Activated B cell treated with CpG ODN at 0.5 μM for 24 hours (primary cell): ENCODE measurements at regions not wholly inside any gene's neighbourhood (a gene's known extent, or its start where the extent isn't known, plus 50 kb on each side); places are given as distances from the start of the nearest gene placed in this dataset.

Experiments
- ATAC-seq: fragments of 200-7000 bp; cut with Tn5 transposase; one replicate; pipeline ENCODE4 v1.10.0; 2021; ENCODE audit warnings: low read depth, mild to moderate bottlenecking, moderate library complexity
- CTCF ChIA-PET: fragments of 350-600 bp; sonication (Branson Sonifier 250); formaldehyde crosslinking; loops from one replicate; lab custom pipeline; 2021; ENCODE audit warnings: antibody characterized with exemption; lab: Charles Lee
- POLR2A ChIA-PET: fragments of 350-600 bp; sonication (Branson Sonifier 250); formaldehyde crosslinking; loops from one replicate; lab custom pipeline; 2021; ENCODE audit warnings: antibody characterized with exemption; lab: Charles Lee
- DNase-seq: peaks from one replicate; pipeline ENCODE4 v3.0.0; 2022
- H3K27ac Mint-ChIP-seq: one replicate; pipeline ENCODE4 v1.8.0; 2020; ENCODE audit warnings: mixed read lengths
- H3K27me3 Mint-ChIP-seq: one replicate; pipeline ENCODE4 v1.8.0; 2021; ENCODE audit warnings: mixed read lengths
- H3K36me3 Mint-ChIP-seq: one replicate; pipeline ENCODE4 v1.8.0; 2021; ENCODE audit warnings: low read depth, mixed read lengths
- H3K4me1 Mint-ChIP-seq: one replicate; pipeline ENCODE4 v1.8.0; 2021; ENCODE audit warnings: mixed read lengths
- H3K4me3 Mint-ChIP-seq: one replicate; pipeline ENCODE4 v1.8.0; 2020; ENCODE audit warnings: mild to moderate bottlenecking, mixed read lengths
- H3K9me3 Mint-ChIP-seq: one replicate; pipeline ENCODE4 v1.8.0; 2020; ENCODE audit warnings: mixed read lengths
- CTCF ChIP-seq: fragments of 200-600 bp; IDR thresholded peaks from one replicate; pipeline ENCODE4 v1.8.0; 2022; ENCODE audit warnings: antibody characterized with exemption, mild to moderate bottlenecking
- intact Hi-C: fragments of 100-400 bp; cut with micrococcal nuclease; formaldehyde crosslinking; loops from one replicate; pipeline ENCODE4 v1.15.1; 2024

DNA sequence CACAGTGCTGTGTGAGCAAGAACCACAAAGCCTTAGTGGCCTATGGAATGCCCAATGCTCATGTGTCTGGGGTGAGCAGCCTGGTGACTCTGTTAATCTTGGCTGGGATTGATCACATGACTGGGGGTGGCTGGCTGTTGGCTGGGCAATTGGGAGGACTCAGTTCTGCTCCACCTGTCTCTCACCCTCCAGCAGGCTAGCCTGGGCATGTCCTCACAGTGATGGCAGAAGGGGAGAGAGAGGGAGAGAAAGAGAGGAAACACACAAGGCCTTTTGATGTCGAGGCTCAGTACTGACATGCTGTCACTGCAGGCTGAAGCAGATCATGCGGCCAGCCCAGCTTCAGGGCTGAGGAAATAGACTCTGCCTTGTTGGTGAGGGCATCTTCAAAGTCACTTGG, 136.8 kb downstream of the TBX5 start:
- ChIA-PET POLR2A (no interaction called here), CTCF (no interaction called here)
- Mint-ChIP-seq H3K9me3 (no peaks in the 10 kb centered on the region), H3K27me3 (peaks cover 7% of the 10 kb centered on the region), H3K4me1 (no peaks in the 10 kb centered on the region), H3K36me3 (no peaks in the 10 kb centered on the region), H3K27ac (no peak overlapping the region), H3K4me3 (no peak overlapping the region)
- ATAC-seq: no peak
- no peak for DNase-seq
- no peak for TF ChIP-seq CTCF
- intact Hi-C loops: no loop called here

DNA sequence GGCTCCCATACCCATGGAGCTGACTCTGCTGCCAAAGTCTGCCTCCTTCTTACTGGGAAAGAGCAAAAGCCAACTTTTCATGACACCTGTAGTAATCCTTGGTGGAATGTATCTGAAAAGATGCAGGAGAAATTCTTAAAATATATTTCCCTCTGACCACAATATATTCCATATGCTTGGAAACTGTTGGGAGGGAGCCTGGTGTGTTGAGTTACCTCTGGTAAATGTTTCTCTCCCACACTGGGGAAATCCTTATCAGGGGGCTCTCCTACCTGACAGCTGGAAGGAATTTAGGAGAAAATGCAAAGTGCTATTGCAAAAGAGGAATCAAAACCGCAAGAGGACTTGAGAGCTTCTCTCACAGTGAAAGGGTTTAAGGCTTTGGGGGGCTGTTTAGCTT, 139.4 kb downstream of the TBX5 start:
- ATAC-seq: no peak
- Mint-ChIP-seq H3K9me3 (peaks cover 4% of the 10 kb centered on the region), H3K4me1 (no peaks in the 10 kb centered on the region), H3K27me3 (peaks cover 7% of the 10 kb centered on the region), H3K36me3 (no peaks in the 10 kb centered on the region), H3K27ac (no peak overlapping the region), H3K4me3 (no peak overlapping the region)
- TF ChIP-seq CTCF: no peak
- intact Hi-C loops: no loop called here
- DNase-seq: no peak
- ChIA-PET POLR2A (no interaction called here), CTCF (no interaction called here)

DNA sequence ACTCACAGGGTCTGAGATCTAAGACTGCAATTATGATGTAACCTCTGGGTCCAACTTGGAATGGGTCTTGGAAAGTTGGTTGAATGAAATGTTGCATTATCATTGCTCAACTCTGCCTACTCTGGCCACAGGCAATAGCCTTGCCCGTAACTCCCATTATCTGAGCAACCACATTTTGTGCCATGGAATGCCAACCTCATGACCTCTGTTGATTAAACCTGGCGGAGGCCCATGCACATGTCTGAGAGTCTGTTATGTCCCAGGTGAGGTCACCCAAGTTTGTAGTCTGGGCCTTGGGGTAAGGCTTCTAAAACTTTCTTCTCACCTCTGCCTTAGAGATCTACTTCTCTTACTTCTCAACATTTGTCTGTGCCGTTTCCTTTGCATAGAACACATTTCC, 140.9 kb downstream of the TBX5 start:
- intact Hi-C loops: no loop called here
- Mint-ChIP-seq H3K36me3 (no peaks in the 10 kb centered on the region), H3K9me3 (peaks cover 4% of the 10 kb centered on the region), H3K4me1 (no peaks in the 10 kb centered on the region), H3K27ac (no peak overlapping the region), H3K27me3 (peaks cover 2% of the 10 kb centered on the region), H3K4me3 (no peak overlapping the region)
- TF ChIP-seq CTCF: no peak
- DNase-seq (no peak), ATAC-seq (no peak)
- POLR2A ChIA-PET: no interaction called here
- CTCF ChIA-PET: no interaction called here

GRCh38 chr12:114263056-114263805, 142.7 kb downstream of the TBX5 start:
- peaks cover 4% of the 10 kb centered on the region for H3K9me3 Mint-ChIP-seq
- intact Hi-C loops: no loop called here
- ATAC-seq (no peak), DNase-seq (no peak)
- H3K4me1 Mint-ChIP-seq: no peaks in the 10 kb centered on the region
- H3K4me3 Mint-ChIP-seq: no peak overlapping the region
- no peak for TF ChIP-seq CTCF
- H3K27me3 Mint-ChIP-seq: no peaks in the 10 kb centered on the region
- ChIA-PET POLR2A (no interaction called here), CTCF (no interaction called here)
- no peak overlapping the region for H3K27ac Mint-ChIP-seq
- no peaks in the 10 kb centered on the region for H3K36me3 Mint-ChIP-seq

- CTCF ChIA-PET: no interaction called here
- H3K36me3 Mint-ChIP-seq: no peaks in the 10 kb centered on the region
- H3K4me1 Mint-ChIP-seq: no peaks in the 10 kb centered on the region
- POLR2A ChIA-PET: no interaction called here
- no peak overlapping the region for H3K27ac Mint-ChIP-seq
- DNase-seq: no peak
- intact Hi-C loops: no loop called here
- TF ChIP-seq CTCF: no peak
- H3K27me3 Mint-ChIP-seq: peaks cover 10% of the 10 kb centered on the region
- no peak overlapping the region for H3K4me3 Mint-ChIP-seq
- H3K9me3 Mint-ChIP-seq: peaks cover 10% of the 10 kb centered on the region
- ATAC-seq: no peak
Measured at GRCh38 chr12:114257687-114258086, 148.3 kb downstream of the TBX5 start.
